ENCODE measurements at regions not wholly inside any gene's neighbourhood (a gene's known extent, or its start where the extent isn't known, plus 50 kb on each side); places are given as distances from the start of the nearest gene placed in this dataset.

GRCh38 chr2:175371378-175371777 is 189.9 kb upstream of the ATP5MC3 start:
- Histone ChIP-seq H4K20me1 (ENCODE audit: insufficient read depth, low read length) (no peaks in the 10 kb centered on the region), H3K4me1 (ENCODE audit: insufficient read depth, low read length, severe bottlenecking) (no peaks in the 10 kb centered on the region), H3K27ac (ENCODE audit: low read depth, low read length, poor library complexity, severe bottlenecking) (no peak overlapping the region), H3K9ac (ENCODE audit: low read length) (no peak overlapping the region), H3F3A (ENCODE audit: insufficient read depth, low read length) (no peaks in the 10 kb centered on the region), H3K9me2 (ENCODE audit: low read depth, low read length) (no peaks in the 10 kb centered on the region), H3K27me3 (ENCODE audit: insufficient read depth, low read length) (no peaks in the 10 kb centered on the region), H3K9me3 (ENCODE audit: low read length) (no peaks in the 10 kb centered on the region), H3K4me3 (ENCODE audit: low read depth, low read length, poor library complexity, severe bottlenecking) (no peak overlapping the region), H3K4me2 (ENCODE audit: low read length) (no peak overlapping the region), H2AFZ (ENCODE audit: low read length) (no peak overlapping the region), H3K79me2 (ENCODE audit: insufficient read depth, low read length) (no peaks in the 10 kb centered on the region), H3K36me3 (ENCODE audit: insufficient read depth, low read length) (no peaks in the 10 kb centered on the region)
- no peak for TF ChIP-seq CTCF (IDR thresholded peaks at IDR 0.05; ENCODE audit: low read length)
- no peak for TF ChIP-seq EZH2 (IDR thresholded peaks at IDR 0.05; ENCODE audit: borderline replicate concordance, low read length)

- H4K20me1 ChIP-seq (ENCODE audit: insufficient read depth, low read length): no peaks in the 10 kb centered on the region
- no peaks in the 10 kb centered on the region for H3K36me3 ChIP-seq (ENCODE audit: insufficient read depth, low read length)
- no peak overlapping the region for H3K4me2 ChIP-seq (ENCODE audit: low read length)
- TF ChIP-seq CTCF (IDR thresholded peaks at IDR 0.05; ENCODE audit: low read length) (peak; percentile 77), EZH2 (IDR thresholded peaks at IDR 0.05; ENCODE audit: borderline replicate concordance, low read length) (no peak)
- H3K4me1 ChIP-seq (ENCODE audit: insufficient read depth, low read length, severe bottlenecking): no peaks in the 10 kb centered on the region
- no peaks in the 10 kb centered on the region for H3K27me3 ChIP-seq (ENCODE audit: insufficient read depth, low read length)
- no peaks in the 10 kb centered on the region for H3K9me3 ChIP-seq (ENCODE audit: low read length)
- no peak overlapping the region for H3K4me3 ChIP-seq (ENCODE audit: low read depth, low read length, poor library complexity, severe bottlenecking)
- H2AFZ ChIP-seq (ENCODE audit: low read length): no peak overlapping the region
- no peak overlapping the region for H3K9ac ChIP-seq (ENCODE audit: low read length)
- H3F3A ChIP-seq (ENCODE audit: insufficient read depth, low read length): no peaks in the 10 kb centered on the region
- no peak overlapping the region for H3K27ac ChIP-seq (ENCODE audit: low read depth, low read length, poor library complexity, severe bottlenecking)
- no peaks in the 10 kb centered on the region for H3K9me2 ChIP-seq (ENCODE audit: low read depth, low read length)
- no peaks in the 10 kb centered on the region for H3K79me2 ChIP-seq (ENCODE audit: insufficient read depth, low read length)
Measured at GRCh38 chr2:175366815-175367214, 185.3 kb upstream of the ATP5MC3 start.

GRCh38 chr2:175363699-175364098 is 182.2 kb upstream of the ATP5MC3 start:
- no peak overlapping the region for H3K27ac ChIP-seq (ENCODE audit: low read depth, low read length, poor library complexity, severe bottlenecking)
- TF ChIP-seq CTCF (IDR thresholded peaks at IDR 0.05; ENCODE audit: low read length): no peak
- TF ChIP-seq EZH2 (IDR thresholded peaks at IDR 0.05; ENCODE audit: borderline replicate concordance, low read length): no peak
- H3K36me3 ChIP-seq (ENCODE audit: insufficient read depth, low read length): no peaks in the 10 kb centered on the region
- H3K4me3 ChIP-seq (ENCODE audit: low read depth, low read length, poor library complexity, severe bottlenecking): no peak overlapping the region
- H2AFZ ChIP-seq (ENCODE audit: low read length): no peak overlapping the region
- H3K9me2 ChIP-seq (ENCODE audit: low read depth, low read length): no peaks in the 10 kb centered on the region
- no peaks in the 10 kb centered on the region for H4K20me1 ChIP-seq (ENCODE audit: insufficient read depth, low read length)
- no peaks in the 10 kb centered on the region for H3K4me1 ChIP-seq (ENCODE audit: insufficient read depth, low read length, severe bottlenecking)
- no peak overlapping the region for H3K9ac ChIP-seq (ENCODE audit: low read length)
- H3K27me3 ChIP-seq (ENCODE audit: insufficient read depth, low read length): no peaks in the 10 kb centered on the region
- no peaks in the 10 kb centered on the region for H3F3A ChIP-seq (ENCODE audit: insufficient read depth, low read length)
- H3K79me2 ChIP-seq (ENCODE audit: insufficient read depth, low read length): no peaks in the 10 kb centered on the region
- H3K9me3 ChIP-seq (ENCODE audit: low read length): no peaks in the 10 kb centered on the region
- H3K4me2 ChIP-seq (ENCODE audit: low read length): no peak overlapping the region
